Stimulated activated CD8-positive, alpha-beta memory T cell treated with anti-CD3 and anti-CD28 coated beads, Interleukin-4, amount 100 ng/mL, for 1 hour (primary cell): ENCODE measurements at regions not wholly inside any gene's neighbourhood (a gene's known extent, or its start where the extent isn't known, plus 50 kb on each side); places are given as distances from the start of the nearest gene placed in this dataset.

ENCODE experiments used
- DNase-seq, 2 donors: peaks; one replicate each; pipeline ENCODE4 v3.0.0-alpha.2; 2020; ENCODE audit warnings: low read depth in 2 of 2, low spot score in 1 of 2

DNA sequence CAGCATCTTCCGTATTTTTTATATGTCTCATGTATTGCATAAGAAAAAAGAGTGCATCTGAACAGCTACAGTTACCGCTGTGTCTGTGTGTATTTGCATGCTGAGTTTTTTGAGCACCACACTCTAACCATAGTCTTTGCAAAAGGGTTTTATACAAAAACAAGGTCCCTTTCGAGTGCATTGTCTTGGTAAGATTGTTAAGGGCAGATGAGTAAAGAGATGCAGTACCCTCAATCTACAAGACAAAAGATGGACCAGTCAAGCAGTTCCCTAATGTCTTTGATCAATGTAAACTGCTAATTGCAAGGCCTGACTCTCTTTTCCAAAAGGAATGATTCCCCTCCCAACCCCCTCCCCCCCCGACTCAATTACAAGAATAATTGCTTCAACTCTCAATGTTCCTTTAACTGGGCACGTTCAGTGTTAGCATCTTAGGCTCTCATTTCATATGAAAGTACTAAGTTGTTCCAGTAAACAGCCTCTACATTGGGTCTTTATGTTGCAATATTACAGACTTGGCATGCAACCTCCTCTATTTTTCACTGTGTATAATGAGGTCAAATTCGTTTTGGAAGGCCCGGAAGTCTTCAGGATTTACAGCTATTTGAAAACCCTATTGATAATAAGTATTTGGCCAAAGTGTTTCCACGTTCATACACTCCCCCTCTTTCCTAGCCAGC lies 471.4 kb upstream of the RBFOX1 start:
- DNase-seq, result no peak

DNA sequence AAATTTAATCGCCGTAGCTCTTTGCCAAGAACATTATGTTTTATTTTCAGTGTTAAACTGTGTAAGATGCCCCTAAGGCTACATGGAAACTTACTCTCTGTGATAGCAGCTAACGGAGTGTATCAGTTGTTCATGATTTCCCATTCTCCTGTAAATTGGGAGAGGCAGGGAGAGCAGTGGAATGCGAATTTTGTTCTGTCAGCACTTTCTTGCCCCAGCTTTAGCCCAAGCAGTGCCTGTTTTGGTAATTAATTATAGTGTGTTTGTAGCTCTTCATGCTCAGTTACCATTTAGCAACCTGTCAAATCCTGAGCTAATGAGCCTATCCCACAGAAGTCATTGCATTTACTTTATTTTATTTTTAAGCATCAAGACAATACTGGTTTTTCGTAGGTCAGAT lies 475.1 kb upstream of the RBFOX1 start:
- DNase-seq, result no peak

DNA sequence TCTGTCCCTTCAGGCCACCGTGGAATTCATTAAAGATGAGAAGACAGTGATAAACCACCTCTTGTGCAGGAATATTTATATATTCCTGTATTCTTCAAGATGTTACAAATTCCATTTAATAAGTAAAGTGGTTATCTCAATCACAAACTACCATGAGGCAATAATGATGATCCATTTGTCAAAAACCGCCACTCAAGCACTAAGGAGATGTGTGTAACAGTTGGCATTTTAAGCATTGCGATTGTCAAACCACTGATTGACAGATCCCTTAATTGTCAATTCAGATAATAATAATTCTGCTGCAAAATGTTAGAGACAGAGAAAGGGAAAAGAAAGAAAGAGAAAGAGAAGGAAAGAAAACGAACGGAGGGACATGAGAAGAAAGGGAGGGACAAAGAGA lies 476.1 kb upstream of the RBFOX1 start:
- no peak for DNase-seq

DNA sequence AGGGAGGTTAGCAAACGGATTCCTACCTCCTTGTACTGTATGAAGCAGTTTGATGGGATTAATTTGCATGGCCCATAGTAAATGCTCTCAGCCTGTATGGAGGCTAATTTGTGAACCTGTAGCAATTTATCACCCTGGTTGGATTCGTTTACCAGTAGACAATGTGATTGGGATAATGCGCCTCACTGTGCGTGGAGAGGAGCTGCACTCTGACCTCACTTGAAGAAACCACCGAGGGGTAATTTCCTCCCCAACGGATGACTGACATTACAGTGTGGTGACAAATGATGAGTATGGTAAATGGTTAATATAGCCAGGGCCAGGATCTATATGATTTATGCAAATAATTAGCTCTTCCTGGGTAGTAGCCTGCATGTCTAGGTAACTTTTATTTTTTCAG lies 479.1 kb upstream of the RBFOX1 start:
- DNase-seq, result no peak

DNA sequence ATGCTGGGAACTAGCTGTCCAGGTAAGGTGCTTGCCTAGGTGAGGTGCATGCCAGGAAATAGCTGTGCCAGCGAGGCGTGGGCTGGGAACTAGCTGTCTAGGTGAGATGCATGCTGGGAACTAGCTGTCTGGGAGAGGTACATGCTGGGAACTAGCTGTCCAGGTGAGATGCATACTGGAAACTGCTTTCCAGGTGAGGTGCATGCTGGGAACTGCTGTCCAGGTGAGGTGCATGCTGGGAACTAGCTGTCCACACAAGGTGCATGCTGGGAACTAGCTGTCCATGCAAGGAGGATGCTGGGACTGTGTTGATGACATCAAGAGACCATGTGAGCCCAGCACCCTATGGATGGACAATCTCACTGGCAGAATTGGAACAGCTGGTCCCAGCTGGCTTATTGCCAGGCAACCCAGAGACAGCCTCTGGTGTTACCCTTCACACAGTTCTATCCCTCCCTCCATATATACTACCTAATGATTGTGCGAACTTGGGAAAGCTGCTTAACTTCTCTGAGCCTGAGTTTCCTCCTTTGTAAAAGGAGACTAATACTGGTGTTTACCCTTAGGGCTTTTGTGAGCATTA lies 479.9 kb upstream of the RBFOX1 start:
- DNase-seq, result no peak

DNA sequence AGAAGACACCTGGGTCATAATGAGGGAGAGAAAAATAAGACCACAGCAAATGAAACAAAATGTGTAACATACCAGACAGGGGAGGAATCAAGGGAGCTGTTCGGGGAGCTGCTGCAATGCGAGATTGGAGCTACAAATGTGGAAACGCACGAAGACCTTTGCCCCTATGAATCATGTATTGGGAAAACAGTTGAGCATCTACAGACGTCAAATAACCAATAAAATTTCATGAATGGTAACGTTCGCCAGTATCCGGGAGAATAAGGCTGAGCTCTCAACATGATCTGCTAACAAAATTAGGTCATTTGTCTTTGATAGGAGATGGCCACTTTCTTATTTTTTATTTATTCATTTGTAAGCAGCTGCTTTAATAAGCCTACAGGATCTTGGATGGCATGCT lies 486.2 kb upstream of the RBFOX1 start:
- DNase-seq, result no peak

DNA sequence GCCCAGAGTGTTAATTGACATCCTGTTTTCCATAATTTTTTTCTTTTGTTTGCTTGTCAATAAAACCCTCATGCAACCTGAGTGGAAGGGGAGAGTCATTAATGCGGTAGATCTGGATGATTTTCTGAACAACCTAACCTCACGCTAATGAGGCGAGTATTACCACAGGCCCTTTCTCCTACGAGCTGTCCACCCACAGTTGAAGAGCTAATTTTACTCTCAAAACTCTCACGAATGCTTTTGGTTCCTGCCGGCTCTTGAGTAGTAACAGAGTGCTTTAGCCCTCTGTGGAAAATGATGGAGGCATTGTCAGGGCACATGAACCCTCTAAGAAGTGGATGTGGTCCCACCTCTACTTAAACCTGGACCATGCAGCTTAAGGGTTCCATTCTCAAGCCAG lies 491.3 kb upstream of the RBFOX1 start:
- no peak for DNase-seq

DNA sequence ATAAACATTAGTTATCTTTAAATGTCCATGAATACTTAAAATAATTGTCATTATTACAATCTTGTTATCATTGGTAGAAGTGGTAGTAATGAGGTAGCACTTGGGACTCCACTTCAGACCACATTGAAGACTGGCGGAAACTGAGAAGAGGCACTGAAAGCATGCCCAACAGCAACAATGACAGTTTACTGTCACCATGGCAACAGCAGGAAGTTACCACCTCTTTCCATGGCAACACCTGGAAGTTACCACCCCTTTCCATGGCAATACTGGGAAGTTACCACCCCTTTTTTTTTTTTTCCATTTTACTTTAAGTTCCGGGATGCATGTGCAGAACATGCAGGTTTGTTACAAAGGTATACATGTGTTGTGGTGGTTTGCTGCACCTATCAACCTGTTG lies 494.9 kb upstream of the RBFOX1 start:
- no peak for DNase-seq

DNA sequence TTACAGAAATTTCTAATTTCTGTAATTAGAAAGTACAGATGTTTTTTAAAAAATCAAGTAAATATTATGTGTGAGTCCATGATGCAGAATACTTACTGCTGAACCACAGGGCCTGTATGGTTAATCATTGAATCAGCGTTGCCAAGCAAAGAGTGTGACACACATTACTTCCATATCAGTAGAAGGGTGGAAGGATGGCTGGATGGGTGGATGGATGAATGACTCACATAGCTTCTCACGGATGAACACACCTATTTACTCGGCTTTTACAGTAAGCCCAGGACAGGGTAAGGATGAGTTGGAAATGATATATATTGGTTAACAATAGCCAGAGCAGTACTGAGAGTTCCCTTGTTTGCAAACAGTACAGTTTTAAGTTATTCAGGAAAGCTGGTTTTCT lies 495.9 kb upstream of the RBFOX1 start:
- no peak for DNase-seq

DNA sequence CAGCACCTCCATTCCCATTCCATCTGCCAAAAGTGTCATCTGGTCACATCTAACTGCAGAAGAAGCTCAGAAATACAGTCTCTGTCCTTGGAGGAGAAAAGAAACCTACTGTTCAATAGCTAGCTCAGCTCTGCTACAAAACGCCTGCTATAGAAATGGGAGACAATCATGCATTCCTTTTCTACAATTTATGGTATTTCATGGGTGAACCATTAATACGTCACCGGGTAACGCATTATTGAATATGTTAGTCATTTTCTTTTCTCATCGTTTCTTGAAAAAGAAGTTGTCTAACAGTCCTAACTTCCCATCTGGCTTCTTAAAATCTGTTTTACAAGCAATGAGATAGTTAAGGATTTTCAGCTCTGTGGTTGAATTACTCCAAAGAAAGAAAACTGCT lies 496.7 kb upstream of the RBFOX1 start:
- DNase-seq, result no peak

DNA sequence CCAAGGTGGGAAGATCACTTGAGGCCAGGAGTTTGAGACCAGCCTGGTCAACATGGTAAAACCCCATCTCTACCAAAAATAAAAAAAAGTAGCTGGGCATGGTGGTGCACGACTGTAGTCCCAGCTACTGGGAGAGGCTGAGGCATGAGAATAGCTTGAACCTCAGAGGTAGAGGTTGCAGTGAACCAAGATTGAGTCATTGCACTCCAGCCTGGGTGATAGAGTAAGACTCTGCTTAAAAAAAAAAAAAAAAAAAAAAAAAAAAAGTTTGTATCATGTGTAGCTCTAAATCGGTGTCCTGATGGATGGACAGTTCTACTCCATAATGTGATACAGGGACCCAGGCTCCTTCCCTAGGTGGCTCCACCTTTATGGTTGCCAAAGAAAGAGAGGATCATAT lies 497.1 kb upstream of the RBFOX1 start:
- DNase-seq, result no peak

DNA sequence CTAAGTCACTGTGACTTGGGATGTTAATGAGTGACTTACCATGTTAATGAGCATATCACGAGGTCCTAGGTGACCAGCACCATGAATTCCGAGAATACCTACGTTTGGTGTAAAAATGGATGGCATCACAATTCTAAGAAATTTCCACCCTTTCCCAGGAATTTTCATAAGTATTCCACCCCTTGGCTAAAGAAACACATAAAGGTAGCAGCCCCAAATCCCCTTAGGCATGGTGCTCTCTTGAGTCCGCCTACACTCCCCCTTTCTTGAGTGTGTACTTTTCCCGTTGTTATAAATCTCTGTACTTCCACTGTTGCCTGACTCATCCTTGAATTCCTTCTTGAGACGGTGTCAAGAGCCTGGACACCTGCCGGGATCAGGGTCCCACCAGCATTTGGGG lies 504.0 kb upstream of the RBFOX1 start:
- no peak for DNase-seq

DNA sequence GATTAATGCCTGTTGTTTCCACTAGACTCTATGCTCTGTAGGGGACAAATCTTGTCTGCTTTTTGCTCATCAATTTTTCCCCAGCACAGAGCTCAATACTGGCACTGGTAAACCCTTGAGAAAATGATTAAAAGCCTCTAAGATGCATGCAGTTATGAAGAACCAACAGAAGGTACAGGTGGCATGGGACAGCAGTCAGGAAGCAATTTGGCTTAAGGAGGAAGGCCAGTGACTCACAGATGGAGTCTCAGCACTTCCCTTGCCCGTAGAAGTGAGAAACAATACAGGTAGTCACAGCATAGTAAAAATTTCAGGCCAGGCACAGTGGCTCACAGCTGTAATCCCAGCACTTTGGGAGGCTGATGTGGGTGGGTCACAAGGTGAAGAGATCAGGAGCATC lies 504.7 kb upstream of the RBFOX1 start:
- no peak for DNase-seq

DNA sequence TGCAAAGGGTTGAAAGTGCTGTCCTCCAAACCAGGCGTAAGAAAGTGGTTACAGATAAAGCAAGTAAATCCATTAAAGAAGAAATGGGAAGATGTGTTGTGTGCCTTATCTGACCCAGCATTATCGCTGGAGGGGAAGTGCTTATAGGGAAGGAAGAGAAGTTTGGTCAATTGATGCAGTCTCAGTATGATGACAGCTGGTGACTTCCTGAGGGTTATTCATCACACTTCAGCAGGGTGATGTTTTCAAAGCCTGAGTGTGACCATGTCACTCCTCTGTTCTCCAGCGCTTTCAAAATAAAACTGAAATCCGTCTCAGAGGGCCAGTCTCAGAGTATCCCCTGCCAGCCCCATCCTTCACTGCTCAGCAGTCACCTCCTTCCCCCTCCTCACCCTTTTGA lies 505.4 kb upstream of the RBFOX1 start:
- no peak for DNase-seq

DNA sequence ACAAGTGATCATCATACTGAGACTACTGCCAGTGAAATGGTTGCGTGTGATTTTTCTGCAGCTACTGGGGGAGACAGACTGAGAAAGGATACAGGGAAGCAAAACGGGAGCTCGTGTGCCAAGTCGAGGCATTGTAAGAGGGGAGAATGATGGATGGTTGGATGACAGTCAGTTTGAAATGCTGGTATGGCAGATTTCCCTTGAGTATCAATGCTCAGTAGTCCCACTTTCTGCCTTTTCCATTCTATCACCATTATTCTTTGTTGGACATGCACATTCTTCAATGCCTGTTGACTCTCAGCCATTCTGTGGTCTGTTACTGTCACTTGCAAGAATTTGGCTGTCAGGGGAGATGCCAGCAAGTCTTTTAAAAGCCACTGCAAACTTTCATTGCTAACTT lies 510.6 kb upstream of the RBFOX1 start:
- no peak for DNase-seq

DNA sequence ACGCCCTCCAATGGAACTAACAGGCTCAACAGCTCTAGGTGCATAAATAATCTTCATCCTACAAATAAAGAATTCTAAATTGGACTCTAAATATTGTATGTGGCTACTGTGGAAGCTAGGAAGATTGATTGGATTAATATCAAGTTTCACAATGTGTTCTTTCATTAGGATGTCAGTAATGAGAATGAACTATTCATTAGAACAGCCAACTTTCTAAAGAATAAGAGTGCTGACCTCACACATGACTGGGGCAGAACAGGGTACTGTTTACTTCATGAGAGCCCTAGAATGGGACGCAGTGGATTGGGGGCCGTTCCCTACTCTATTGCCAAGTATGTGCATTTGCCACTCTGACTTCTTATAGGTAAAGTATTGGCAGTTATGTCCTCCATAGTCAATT lies 528.2 kb upstream of the RBFOX1 start:
- no peak for DNase-seq

DNA sequence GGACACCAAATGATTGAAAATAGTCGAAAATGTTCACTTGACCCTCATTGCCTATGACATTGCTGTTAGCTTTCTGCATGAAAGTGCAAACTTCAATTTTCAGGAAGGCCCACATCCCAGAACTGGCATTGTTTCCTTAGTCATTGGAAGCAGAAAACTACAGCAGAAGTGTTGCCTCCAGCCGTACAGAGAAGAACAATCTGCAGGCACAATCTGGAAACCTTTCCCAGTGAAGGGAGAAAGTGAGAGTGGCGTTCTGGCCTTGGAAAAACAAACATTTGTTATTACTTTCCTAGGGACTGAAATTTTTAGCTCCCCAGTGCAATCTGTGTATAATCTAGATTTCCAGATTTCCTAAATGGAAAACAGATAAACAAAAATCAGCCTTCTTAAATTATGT lies 529.5 kb upstream of the RBFOX1 start:
- DNase-seq, result no peak

DNA sequence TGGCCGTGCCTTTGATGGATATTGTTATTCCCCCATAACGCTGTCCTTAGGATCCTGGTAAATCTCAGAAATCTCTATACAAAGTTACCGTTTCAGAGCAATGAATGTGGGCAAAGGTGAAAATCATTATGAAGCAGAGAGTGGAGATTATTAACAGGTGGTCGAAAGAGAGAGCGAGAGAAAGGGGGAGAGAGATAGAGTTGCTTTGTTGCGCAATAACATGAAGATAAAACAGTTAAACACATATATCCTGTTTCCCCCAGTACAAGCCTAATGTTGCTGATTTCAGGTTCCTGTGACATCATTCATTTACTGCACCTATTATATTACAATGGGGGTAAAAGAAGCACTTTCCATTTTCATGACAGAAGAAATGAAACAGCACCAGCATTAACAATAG lies 535.4 kb upstream of the RBFOX1 start:
- DNase-seq, result no peak

DNA sequence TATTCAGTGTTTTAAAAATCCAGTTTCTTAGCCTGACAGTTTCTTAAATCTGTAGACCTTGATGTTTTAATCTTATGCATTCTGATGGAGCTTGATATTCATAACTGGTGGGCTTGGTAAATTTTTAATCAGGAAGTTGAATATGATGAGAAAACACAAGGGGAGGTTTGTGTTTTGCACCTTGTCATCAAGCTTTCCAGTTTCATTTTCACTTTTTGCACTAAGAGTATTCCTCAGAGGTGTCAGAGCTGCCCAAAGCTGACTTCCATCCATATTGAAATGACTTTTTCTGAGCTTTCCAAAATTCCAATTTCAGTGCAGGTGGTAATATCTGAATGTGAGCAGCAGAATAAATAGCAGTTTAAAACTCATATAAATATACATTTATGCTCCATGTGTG lies 555.0 kb upstream of the RBFOX1 start:
- DNase-seq, result no peak

DNA sequence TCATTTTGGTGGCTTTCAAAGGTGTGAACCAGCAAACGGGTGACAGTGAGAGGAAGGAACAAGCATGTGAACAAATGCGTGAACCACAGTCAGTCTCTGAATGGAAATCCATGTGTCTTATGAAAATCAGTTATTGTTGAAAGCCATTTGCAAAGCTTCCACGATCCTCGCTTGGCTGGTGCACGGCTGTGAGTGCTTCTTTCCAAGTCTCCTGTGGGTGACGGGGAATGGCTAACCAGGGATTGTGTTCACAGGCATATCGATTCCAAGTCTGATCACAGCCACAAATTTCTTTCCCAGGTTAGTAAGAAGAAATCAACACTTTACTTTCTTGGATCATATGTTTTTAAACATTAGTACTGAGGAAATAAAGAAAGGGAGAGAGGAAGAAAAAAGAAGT lies 556.9 kb upstream of the RBFOX1 start:
- DNase-seq, result no peak

DNA sequence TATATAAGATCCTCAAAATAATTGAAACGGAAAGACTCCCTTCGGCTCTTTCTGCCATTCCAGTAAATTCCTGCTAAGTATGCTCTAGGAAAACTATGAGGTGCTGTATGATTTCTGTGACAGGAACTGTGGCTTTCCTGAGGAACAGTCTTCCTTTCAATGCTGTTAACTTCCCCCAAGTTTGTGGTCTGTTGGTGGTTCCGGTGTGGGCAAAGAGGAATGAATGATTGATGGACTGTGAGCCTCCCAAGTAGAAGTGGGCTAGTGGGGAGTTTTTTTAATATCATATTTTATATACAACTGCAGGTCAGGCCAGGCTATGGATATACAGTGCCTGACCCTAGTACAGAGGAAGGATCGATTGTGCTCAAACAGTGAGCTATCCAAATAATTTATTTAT lies 560.7 kb upstream of the RBFOX1 start:
- no peak for DNase-seq

DNA sequence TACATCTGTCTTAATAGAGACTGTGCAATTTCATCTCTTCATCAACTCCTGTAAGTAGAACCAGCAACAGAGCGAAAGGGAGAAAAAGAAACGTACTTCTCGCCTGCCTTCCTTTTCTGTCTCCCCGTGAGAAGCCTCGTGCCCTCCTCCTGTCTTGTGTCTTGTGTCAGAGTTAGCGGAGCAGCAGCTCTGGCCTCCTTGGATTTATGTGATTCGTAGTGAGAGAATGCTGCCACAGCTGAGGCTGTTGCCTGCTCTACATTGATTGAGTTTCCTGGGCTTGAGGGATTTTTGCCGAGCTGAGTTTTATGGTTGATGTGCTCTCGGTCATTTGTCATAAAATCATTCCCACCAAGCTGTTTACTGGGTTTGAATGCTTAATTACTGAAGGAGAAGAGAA lies 579.1 kb upstream of the RBFOX1 start:
- DNase-seq, result no peak

DNA sequence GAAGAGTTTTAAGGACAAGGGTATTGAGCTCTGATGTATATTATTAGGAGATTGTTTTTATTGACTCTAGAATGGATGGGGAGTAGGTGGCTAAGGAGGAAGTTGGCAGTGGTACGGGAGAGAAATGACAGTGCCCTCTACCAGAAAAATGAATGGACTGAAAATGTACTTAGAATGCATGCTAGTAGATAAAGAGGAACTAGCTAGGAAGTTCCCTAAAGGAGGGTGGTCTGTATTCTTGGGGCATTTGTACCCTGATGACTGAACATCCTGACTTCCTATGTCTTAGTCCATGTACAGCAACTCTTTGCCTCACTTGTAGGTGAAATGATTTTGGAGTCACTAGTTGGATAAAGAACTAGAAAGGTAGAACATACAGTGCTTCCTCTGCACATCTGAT lies 581.5 kb upstream of the RBFOX1 start:
- DNase-seq, result no peak

DNA sequence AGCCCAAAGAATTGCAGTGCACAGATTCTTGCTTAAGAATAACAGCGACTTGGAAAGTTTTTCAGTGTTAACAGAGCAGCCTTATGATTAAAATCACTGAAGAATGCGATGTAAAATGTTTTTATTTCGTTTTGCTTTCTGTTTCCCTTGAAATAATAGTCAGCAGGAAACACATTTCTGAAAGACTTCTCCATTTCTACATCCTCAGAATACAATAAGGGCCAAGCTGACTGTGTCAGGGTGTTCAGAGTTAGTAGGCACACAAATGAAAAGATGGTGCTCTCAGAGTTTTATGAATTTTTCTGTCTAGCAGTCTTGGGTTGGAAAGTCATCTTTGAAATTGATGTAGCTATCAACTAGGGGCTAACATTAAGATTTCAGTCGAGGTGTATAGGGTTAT lies 582.9 kb upstream of the RBFOX1 start:
- DNase-seq, result no peak
